ENCODE measurements at regions not wholly inside any gene's neighbourhood (a gene's known extent, or its start where the extent isn't known, plus 50 kb on each side); places are given as distances from the start of the nearest gene placed in this dataset.
"Not testable (repeated sequence)": the region's sequence is repeated elsewhere in the genome, so short reads cannot be mapped to it uniquely, and the experiment has no call there.

GRCh38 chr2:199535445-199536177 lies 77.9 kb upstream of the SATB2 start:
- no peaks in the 10 kb centered on the region for H3K4me1 ChIP-seq (ENCODE audit: control insufficient read depth in 2 of 2, insufficient read depth in 2 of 2, low read length in 2 of 2)
- no peaks in the 10 kb centered on the region for H3K27me3 ChIP-seq (ENCODE audit: control insufficient read depth in 2 of 2, insufficient read depth in 2 of 2, low read length in 2 of 2)
- no peak overlapping the region for H3K4me3 ChIP-seq (ENCODE audit: low read length in 2 of 2)
- no peaks in the 10 kb centered on the region for H3K9me3 ChIP-seq (ENCODE audit: control insufficient read depth in 2 of 2, low read length in 2 of 2)
- H3K9ac ChIP-seq (ENCODE audit: low read depth in 1 of 2, low read length in 2 of 2), result no peak overlapping the region
- H3K36me3 ChIP-seq (ENCODE audit: control insufficient read depth in 2 of 2, insufficient read depth in 2 of 2, low read length in 2 of 2), result no peaks in the 10 kb centered on the region
- no peak overlapping the region for H3K27ac ChIP-seq (ENCODE audit: low read depth in 2 of 2, low read length in 2 of 2)

- H3K27ac ChIP-seq (ENCODE audit: low read depth in 2 of 2, low read length in 2 of 2); H3K27me3 ChIP-seq (ENCODE audit: control insufficient read depth in 2 of 2, insufficient read depth in 2 of 2, low read length in 2 of 2): not testable (repeated sequence)
Observed at GRCh38 chr2:199533873-199534272, 76.1 kb upstream of the SATB2 start.

GRCh38 chr2:199527071-199527470 lies 69.3 kb upstream of the SATB2 start:
- no peaks in the 10 kb centered on the region for H3K4me1 ChIP-seq (ENCODE audit: control insufficient read depth in 2 of 2, insufficient read depth in 2 of 2, low read length in 2 of 2)
- H3K27me3 ChIP-seq (ENCODE audit: control insufficient read depth in 2 of 2, insufficient read depth in 2 of 2, low read length in 2 of 2), result no peaks in the 10 kb centered on the region
- H3K4me3 ChIP-seq (ENCODE audit: low read length in 2 of 2), result no peak overlapping the region
- H3K9me3 ChIP-seq (ENCODE audit: control insufficient read depth in 2 of 2, low read length in 2 of 2), result no peaks in the 10 kb centered on the region
- H3K27ac ChIP-seq (ENCODE audit: low read depth in 2 of 2, low read length in 2 of 2), result no peak overlapping the region
- no peaks in the 10 kb centered on the region for H3K36me3 ChIP-seq (ENCODE audit: control insufficient read depth in 2 of 2, insufficient read depth in 2 of 2, low read length in 2 of 2)
- H3K9ac ChIP-seq (ENCODE audit: low read depth in 1 of 2, low read length in 2 of 2), result no peak overlapping the region

More at GRCh38 chr2:199533873-199534272, 76.1 kb upstream of the SATB2 start:
- not testable (repeated sequence) for H3K4me3 ChIP-seq (ENCODE audit: low read length in 2 of 2); H3K9ac ChIP-seq (ENCODE audit: low read depth in 1 of 2, low read length in 2 of 2); H3K4me1 ChIP-seq (ENCODE audit: control insufficient read depth in 2 of 2, insufficient read depth in 2 of 2, low read length in 2 of 2); H3K9me3 ChIP-seq (ENCODE audit: control insufficient read depth in 2 of 2, low read length in 2 of 2); H3K36me3 ChIP-seq (ENCODE audit: control insufficient read depth in 2 of 2, insufficient read depth in 2 of 2, low read length in 2 of 2)

- Histone ChIP-seq H3K4me3 (ENCODE audit: low read length in 2 of 2) (no peak overlapping the region), H3K27ac (ENCODE audit: low read depth in 2 of 2, low read length in 2 of 2) (no peak overlapping the region), H3K9me3 (ENCODE audit: control insufficient read depth in 2 of 2, low read length in 2 of 2) (no peaks in the 10 kb centered on the region), H3K9ac (ENCODE audit: low read depth in 1 of 2, low read length in 2 of 2) (no peak overlapping the region), H3K4me1 (ENCODE audit: control insufficient read depth in 2 of 2, insufficient read depth in 2 of 2, low read length in 2 of 2) (no peaks in the 10 kb centered on the region), H3K27me3 (ENCODE audit: control insufficient read depth in 2 of 2, insufficient read depth in 2 of 2, low read length in 2 of 2) (no peaks in the 10 kb centered on the region), H3K36me3 (ENCODE audit: control insufficient read depth in 2 of 2, insufficient read depth in 2 of 2, low read length in 2 of 2) (no peaks in the 10 kb centered on the region)
Observed at GRCh38 chr2:199524689-199525574, 67.2 kb upstream of the SATB2 start.

- Histone ChIP-seq H3K4me3 (ENCODE audit: low read length in 2 of 2) (no peak overlapping the region), H3K4me1 (ENCODE audit: control insufficient read depth in 2 of 2, insufficient read depth in 2 of 2, low read length in 2 of 2) (no peaks in the 10 kb centered on the region), H3K9ac (ENCODE audit: low read depth in 1 of 2, low read length in 2 of 2) (no peak overlapping the region), H3K27ac (ENCODE audit: low read depth in 2 of 2, low read length in 2 of 2) (no peak overlapping the region), H3K9me3 (ENCODE audit: control insufficient read depth in 2 of 2, low read length in 2 of 2) (no peaks in the 10 kb centered on the region), H3K36me3 (ENCODE audit: control insufficient read depth in 2 of 2, insufficient read depth in 2 of 2, low read length in 2 of 2) (no peaks in the 10 kb centered on the region), H3K27me3 (ENCODE audit: control insufficient read depth in 2 of 2, insufficient read depth in 2 of 2, low read length in 2 of 2) (no peaks in the 10 kb centered on the region)
Observed at GRCh38 chr2:199509403-199509802, 51.7 kb upstream of the SATB2 start.
